ENCODE measurements at regions not wholly inside any gene's neighbourhood (a gene's known extent, or its start where the extent isn't known, plus 50 kb on each side); places are given as distances from the start of the nearest gene placed in this dataset.

DNA sequence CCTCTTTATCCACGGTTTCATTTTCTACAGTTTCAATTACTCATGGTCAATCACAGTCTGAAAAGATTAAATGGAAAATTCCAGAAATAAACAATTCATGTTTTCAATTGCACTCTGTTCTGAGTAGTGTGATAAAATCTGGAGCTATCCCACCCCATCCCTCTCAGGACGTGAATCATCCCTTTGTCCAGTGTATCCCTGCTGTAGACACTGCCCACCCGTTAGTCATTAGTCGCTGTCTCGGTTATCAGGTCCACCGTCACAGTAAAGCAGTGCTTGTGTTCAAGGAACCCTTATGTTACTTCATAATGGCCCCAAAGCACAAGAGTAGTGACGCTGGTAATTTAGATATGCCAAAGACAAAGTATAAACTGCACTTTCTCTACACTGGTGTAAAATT, 141.0 kb upstream of the LMNTD1 start:
- 31 to 53% (median 49%) methylated on average over 7 of the region's 7 CpGs for WGBS, 4 donors
- DNase-seq (peak in 2 of 5 donors; percentile 40 to 57), ATAC-seq (peak in 3 of 4 donors; percentile 80 to 90 (median 80))
- Histone ChIP-seq H3K4me3 (no peak overlapping the region), H3K4me1 (no peaks in the 10 kb centered on the region), H3K36me3 (no peaks in the 10 kb centered on the region), H3K27ac (peak overlapping the region in 3 of 12 donors; percentile 2 to 42 (median 33)), H3K9me3 (peaks cover 0 to 9% (median 0%) of the 10 kb centered on the region in 12 donors), H3K27me3 (no peaks in the 10 kb centered on the region)
- intact Hi-C loops (cut with DNase I): no loop called here
- TF ChIP-seq, protein P1, sequence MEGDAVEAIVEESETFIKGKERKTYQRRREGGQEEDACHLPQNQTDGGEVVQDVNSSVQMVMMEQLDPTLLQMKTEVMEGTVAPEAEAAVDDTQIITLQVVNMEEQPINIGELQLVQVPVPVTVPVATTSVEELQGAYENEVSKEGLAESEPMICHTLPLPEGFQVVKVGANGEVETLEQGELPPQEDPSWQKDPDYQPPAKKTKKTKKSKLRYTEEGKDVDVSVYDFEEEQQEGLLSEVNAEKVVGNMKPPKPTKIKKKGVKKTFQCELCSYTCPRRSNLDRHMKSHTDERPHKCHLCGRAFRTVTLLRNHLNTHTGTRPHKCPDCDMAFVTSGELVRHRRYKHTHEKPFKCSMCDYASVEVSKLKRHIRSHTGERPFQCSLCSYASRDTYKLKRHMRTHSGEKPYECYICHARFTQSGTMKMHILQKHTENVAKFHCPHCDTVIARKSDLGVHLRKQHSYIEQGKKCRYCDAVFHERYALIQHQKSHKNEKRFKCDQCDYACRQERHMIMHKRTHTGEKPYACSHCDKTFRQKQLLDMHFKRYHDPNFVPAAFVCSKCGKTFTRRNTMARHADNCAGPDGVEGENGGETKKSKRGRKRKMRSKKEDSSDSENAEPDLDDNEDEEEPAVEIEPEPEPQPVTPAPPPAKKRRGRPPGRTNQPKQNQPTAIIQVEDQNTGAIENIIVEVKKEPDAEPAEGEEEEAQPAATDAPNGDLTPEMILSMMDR (IDR thresholded peaks at IDR 0.05): no peak
- no peak for TF ChIP-seq POLR2A (IDR thresholded peaks at IDR 0.05)

DNA sequence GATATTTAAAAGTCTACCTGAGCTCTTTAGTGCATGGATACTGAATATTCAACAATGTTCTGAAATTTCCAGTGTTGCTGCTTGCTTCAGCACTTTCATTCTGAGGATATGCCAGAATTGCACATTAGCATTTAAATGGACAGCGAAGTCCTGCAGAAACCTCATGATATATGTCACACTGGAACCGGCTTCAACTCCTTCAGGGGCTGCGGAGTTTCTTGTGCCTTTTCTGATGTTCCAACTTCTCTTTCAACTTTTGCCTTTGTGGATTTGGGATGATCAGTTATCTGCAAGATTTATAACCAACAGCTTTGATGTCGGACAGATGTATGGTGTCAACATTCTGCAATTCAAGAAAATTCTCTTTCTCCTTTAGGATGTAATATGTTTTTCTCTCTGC, 142.5 kb upstream of the LMNTD1 start:
- 80 to 87% (median 84%) methylated on average over 4 of the region's 4 CpGs for WGBS, 4 donors
- H3K4me1 ChIP-seq: no peaks in the 10 kb centered on the region
- no peak for DNase-seq
- no peaks in the 10 kb centered on the region for H3K36me3 ChIP-seq
- TF ChIP-seq, protein P1 (IDR thresholded peaks at IDR 0.05): no peak
- no peak for TF ChIP-seq POLR2A (IDR thresholded peaks at IDR 0.05)
- intact Hi-C loops (cut with DNase I): no loop called here
- H3K9me3 ChIP-seq: peaks cover 0 to 9% (median 0%) of the 10 kb centered on the region in 12 donors
- H3K4me3 ChIP-seq: no peak overlapping the region
- no peaks in the 10 kb centered on the region for H3K27me3 ChIP-seq
- ATAC-seq: no peak
- H3K27ac ChIP-seq: no peak overlapping the region

DNA sequence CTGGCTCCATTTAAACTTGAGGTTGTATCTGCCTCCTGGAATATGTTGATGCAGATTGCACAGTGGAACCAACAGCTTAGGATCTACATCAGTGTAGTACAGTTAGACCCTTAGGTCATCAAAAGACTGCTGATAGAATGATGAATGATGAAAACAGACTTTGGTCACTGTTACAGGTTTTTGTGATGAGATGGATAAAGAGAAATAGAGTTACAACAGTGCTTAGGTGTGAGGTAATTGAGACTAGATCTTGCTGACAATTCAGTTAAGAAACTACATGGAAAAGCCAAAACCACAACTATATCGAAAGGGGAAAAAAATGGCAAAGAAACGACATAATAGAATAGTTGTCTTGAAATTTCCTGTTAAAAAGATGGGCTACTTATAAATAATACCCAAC, 145.7 kb upstream of the LMNTD1 start:
- no peak overlapping the region for H3K27ac ChIP-seq
- H3K4me1 ChIP-seq: no peaks in the 10 kb centered on the region
- H3K36me3 ChIP-seq: no peaks in the 10 kb centered on the region
- peaks cover 0 to 15% (median 0%) of the 10 kb centered on the region in 12 donors for H3K9me3 ChIP-seq
- ATAC-seq (no peak), DNase-seq (no peak)
- H3K27me3 ChIP-seq: no peaks in the 10 kb centered on the region
- intact Hi-C loops (cut with DNase I): no loop called here
- H3K4me3 ChIP-seq: no peak overlapping the region
- TF ChIP-seq, protein P1 (IDR thresholded peaks at IDR 0.05): no peak
- TF ChIP-seq POLR2A (IDR thresholded peaks at IDR 0.05): no peak
- WGBS, 4 donors: 74 to 87% (median 76%) methylated on average over 2 of the region's 2 CpGs

DNA sequence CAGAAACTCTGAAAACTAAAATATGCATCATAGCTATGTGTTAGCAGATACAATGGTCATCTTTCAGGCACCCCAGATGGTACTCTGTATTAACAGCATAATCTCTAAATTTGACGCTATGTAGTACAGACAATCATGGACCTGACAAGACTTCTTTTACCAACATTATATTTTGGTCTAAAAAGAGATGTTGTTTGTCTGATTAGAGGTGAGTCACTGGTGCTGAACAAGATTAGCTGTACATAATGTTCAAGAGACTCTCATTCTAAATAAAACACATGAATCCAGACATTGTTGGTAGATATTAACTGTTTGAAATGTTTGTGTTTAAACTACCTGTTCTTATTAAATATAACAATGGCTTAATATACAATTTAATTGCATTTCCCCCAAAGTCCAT, 146.4 kb upstream of the LMNTD1 start:
- Histone ChIP-seq H3K9me3 (peaks cover 0 to 15% (median 0%) of the 10 kb centered on the region in 12 donors), H3K27me3 (no peaks in the 10 kb centered on the region), H3K4me1 (no peaks in the 10 kb centered on the region), H3K27ac (no peak overlapping the region), H3K36me3 (no peaks in the 10 kb centered on the region), H3K4me3 (no peak overlapping the region)
- DNase-seq (no peak), ATAC-seq (no peak)
- TF ChIP-seq, protein P1 (IDR thresholded peaks at IDR 0.05): no peak
- TF ChIP-seq POLR2A (IDR thresholded peaks at IDR 0.05): no peak
- intact Hi-C loops (cut with DNase I): no loop called here
- 72 to 86% (median 78%) methylated on average over 1 of the region's 1 CpG for WGBS, 4 donors

Measured in heart left ventricle (tissue), 16 donors.